ENCODE measurements at regions not wholly inside any gene's neighbourhood (a gene's known extent, or its start where the extent isn't known, plus 50 kb on each side); places are given as distances from the start of the nearest gene placed in this dataset.
"Not testable (repeated sequence)": the region's sequence is repeated elsewhere in the genome, so short reads cannot be mapped to it uniquely, and the experiment has no call there.

DNA sequence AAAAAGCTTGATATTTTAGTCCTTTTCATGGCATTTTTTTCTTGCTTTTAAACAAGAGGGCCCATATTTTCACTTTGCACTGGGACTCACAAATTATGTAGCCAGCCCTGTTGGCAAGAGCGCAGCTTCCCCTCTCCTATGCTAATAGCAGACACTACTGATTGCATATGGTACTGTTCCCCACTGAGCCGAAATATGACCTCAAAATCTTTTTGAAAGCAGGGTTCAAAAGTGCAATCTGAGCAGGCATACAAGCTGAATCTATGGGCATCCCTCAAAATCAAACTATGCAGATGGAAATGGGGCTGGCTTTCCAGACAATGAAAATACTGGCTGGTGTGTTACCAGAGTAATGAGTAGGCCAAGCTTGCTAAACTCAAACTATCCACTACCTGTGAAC is 225.2 kb upstream of the SETMAR start:
- no peak for DNase-seq

DNA sequence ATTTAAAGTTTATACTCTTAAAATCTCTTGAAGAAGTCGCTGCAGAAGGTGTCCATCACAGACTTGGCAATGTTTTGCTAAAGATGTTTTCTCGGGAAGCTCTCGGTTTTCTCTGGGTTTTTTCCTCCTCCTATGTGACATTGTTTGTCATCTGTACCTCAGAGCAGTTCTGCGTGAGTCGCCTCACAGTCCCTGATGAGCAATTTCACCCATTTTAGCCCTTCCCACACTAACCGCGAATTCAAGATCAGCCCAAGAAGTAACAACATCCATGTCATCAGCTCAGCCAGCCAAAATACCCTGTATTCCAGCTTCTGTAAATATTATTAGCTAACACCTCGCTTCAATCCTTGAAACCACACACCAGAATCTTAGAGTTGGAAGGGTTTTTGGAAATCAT is 224.3 kb upstream of the SETMAR start:
- no peak for DNase-seq

DNA sequence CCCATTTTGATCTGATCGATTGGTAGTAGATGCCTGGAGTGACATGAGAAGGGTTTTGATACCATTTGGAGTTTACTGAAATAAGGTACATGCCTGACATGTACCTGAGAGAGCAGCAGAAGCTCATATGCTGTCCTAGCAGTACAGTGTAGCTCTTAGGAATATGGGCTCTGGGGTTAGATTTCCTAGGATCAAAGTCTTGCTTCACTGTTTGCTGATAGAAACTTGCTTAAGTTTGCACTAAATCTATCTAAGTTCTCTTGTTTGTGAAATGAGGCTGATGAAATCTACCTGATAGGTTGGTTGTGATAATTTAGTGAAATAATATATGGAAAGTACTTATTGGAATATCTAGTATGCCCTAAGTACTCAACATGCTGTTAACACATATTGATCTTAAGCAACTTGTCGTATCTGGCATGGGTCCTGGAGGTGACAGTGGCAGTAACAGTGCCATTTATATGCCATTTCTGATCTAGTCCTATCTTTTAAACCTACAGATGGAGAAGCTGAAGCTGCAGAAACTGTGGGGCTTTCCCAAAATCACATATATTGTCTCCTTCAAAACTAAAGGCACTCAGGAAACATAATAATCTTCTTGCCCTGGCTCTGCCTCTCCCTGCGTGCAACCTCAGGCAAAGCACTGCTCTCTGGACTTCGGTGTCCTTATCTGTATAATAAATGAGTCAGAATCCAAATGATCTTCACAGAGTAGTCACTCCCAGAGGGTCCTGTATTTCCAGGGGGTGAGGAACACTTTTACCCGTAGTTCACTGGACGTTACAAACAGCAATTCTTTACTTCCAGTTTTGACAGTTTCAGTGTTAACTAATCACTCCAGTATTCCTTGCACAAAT is 223.6 kb upstream of the SETMAR start:
- no peak for DNase-seq

DNA sequence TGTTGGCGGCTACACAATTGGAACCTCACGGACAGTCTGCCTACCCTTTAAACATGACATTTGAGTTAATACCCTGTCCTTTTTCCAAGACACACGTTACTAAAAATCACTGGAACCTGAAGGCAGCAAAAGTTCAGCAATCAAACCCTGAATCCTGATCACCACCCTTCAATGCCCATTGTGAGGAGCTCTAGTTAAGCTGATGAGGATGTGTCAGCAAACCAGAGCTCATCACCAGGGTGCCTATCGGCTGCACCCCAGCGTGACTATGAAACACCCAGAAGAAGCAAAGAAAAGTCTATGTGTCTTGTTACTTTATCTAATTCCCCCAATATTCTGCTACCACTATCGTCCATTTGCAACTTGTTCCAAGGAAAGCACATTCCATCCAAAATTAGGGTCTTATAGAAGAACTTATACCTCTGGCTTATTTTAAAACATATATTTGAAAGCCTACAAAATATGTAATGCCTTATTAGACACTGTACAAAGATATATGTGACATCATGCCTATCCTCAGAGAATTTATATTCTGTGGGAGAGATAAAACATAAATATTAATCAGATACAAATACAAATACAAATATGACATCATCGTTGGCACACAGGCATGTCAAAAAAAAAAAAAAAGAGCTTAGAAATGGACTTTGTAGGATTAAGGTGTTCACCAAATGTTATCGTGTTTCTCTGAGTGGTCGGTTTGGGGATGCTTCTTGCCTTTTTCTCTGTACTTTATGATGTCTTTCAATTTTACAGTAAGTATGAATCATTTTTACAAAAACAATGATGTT is 219.7 kb upstream of the SETMAR start:
- no peak for DNase-seq

DNA sequence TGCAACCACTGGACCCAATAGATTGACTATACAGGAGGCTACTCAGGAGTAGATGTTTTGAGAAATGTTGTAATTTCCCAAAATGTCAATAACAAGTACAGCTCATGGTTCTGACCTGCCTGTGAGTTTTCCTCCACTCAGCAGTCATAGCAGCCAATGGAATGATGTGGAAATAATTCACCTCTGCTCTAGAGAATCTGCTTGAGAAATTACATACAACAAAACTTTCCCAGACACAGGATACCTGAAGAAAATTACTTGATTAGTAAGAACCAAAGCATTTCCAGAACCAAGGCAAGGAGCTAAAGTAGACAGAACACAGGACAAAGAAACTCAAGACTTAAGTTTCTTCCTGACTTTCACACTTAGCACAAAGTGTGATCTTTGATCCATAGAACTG is 218.9 kb upstream of the SETMAR start:
- no peak for DNase-seq

DNA sequence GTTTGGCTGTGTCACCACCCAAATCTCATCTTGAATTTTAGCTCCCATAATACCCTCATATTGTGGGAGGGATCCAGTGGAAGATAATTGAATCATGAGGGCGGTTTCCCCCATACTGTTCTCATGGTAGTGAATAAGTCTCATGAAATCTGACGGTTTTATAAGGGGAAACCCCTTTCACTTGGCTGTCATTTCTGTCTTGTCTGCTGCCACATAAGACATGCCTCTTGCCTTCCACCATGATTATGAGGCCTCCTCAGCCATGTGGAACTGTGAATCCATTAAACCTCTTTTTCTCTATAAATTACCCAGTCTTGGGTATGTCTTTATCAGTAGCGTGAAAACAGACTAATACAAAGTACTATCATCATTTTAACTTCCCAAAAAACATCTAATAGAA is 216.5 kb upstream of the SETMAR start:
- DNase-seq = not testable (repeated sequence)

DNA sequence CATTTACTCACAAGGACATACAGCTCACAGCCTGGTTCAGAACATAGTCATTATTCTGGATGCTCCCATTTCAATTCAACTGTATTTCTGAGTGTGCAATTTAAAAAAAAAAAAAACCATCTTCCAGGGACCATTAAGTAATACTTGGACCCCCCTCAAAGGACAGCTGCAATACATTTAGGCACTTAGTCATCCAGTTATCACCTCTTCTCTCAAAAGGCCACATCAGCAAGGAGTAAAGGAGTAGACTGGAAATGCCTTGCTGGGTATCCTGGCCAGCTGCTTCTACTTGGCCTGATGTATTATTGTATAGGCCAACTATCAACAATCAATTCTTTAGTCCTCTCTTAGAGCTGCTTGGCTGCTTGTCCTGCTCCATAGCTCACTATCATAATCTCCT is 211.4 kb upstream of the SETMAR start:
- DNase-seq = no peak

DNA sequence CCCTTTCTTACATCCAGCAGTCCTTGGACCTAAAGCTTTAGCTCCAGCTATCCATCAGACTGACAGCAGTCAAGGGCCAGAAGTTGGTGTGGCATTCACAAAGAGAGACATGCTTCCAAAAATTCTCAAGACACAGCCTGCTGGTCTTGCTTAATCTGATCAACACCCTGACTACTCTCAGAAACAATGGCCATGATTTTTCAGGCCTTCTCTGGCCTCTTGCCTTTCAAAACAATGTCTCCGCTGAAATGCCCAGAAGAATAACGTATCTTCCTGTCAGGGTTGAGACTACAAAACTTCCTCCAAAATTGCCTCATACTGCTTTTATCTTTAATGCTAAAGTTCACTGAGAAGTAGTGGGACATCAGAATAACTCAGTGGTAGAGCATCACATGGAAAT is 205.4 kb upstream of the SETMAR start:
- no peak for DNase-seq

DNA sequence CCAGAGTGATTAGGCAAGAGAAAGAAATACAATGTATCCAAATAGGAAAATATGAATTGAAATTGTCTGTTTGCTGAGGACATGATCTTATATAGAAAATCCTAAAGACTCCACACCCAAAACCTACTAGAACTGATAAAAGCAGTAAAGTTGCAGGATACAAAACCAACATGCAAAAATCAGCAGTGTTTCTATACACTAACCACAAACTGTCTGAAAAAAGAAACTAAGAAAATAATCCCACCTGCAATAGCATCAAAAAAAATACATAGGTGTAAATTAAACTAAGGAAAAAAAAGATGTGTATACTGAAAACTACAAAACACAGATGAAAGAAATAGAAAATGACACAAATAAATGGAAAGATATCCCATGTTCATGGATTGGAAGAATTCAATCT is 203.6 kb upstream of the SETMAR start:
- no peak for DNase-seq

DNA sequence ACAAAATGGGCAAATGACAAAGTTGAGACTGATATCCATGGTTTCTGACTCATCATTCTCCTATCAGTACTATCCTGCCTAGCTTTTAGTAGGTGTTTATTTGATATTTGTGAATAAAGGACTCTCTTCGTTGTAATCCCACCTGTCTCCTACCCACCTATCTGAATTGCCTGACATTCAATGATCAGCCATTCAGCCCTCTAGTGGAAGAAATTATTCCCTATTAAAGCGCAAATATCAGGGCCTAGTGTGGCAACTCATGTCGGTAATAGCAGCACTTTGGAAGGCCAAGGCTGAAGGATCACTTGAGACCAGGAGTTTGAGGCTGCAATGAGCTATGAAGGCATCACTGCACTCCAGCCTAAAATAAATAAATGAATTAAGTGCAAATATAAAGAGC is 195.7 kb upstream of the SETMAR start:
- no peak for DNase-seq

DNA sequence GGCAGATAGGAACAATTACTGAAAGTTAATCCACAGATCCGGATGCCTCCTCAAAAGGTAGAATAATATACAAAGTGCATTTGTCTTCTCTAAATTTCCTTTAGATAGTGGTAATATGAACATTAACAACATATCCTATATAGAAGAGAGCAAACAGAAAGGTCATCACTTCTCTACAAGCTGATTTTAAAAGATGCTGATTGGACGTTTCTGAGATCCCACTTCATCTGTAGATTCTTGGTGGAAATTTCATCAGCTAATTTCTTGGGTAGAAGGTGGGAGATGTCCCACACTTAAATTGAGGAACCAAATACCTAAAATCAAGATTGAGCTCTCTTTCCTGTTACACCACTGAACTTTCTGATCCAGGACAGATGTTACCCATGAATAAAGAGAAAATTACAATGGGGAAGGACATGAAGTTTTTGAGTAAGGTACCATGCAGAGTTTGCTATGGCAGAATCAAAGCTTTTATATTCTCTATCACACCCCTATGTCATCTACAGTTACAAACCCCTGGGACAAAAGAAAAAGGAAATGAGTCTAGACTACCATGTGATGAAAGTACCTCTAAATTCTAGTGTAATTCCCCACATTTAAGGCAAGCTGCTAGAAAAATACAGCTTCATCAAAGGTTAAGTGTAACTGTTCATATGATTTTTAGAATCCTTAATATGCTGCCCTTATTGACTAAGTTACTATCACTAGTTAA is 189.2 kb upstream of the SETMAR start:
- DNase-seq = no peak

DNA sequence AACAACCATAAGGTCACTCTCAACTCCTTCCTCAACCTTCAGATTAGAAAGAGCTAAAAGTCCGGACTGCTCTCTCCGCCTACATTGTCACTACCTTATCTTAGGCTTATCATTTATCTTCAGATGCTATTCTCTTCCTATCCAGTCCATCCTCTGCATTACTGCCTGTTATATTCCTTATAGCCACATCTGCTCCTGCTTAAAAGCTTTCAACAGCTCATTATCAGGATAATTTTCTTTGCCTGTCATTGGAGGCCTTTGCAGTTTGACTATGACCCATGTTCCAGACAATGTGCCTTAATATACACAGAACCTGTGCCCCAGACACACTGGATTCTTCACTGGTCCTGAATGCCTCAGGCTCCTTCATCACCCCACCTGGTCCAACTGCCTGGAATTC is 184.1 kb upstream of the SETMAR start:
- DNase-seq = no peak

DNA sequence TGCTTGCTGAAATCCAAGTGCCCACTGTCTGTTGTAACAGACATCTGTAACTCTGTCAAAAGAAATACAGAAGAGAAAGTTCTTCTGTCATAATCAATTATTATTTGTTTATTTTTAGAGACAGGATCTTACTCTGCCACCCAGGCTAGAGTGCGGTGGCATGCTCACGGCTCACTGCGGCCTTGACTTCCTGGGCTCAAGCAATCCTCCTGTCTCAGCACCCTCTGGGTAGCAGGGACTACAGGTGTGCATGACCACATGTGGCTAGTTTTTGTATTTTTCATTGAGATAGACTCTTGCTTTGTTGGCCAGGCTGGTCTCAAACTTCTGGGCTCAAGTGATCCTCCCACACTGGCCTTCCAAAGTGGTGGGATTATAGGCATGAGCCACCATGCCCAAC is 177.6 kb upstream of the SETMAR start:
- no peak for DNase-seq

DNA sequence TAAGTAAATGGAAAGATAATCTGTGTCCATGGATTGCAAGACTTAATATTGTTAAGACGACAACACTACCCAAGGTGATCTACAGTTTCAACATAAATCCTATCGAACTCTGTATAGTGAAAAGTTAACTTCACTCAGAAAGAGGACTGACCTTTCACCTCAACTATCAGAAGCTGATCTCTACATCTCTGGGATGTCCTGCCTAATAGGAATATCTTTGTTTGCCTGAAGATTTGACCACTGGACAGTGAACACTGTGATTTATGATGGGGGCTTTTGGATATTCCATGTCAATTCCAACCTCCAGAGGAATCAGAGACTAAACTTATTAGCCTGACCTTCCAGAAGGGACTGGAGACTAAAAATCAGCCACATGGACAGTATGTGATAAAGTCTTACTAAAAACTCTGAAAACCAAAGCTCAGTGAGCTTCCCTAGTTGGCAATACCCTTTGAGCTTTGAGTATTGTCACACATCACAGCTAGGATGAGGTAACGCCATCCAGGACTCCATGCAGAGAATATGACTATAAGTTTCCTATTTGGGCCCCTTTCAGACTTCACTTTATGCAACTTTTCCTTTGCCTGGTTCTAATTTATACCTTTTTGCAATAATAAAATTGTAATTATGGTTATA is 164.9 kb upstream of the SETMAR start:
- DNase-seq = no peak

DNA sequence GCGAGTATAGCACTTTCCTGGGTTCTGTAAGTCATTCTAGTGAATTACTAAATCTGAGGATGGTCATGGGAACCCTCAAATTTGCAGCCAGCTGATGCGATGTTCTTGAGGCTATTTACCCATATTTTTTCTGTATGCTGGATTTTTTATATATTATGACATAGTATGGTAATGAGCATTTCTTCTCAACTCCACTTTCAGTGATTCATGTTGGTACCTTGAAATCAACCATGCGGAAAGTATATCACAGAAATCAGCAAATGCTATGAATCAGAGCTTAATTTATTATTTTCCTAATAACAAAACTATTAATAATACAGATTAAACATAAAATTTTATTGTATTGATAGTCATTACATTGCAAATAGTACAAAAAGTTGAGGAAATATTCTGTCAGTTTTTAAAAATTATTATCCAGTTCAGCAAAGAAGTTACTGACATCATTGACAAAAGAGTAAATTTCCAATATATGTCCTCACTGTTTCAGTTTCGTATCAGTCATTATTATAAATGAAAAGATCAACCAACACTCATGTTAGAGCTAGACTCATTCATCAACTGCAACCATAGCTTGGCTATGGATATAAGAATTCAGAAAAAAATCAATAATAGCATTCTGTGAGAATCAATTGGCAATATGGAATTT is 164.3 kb upstream of the SETMAR start:
- no peak for DNase-seq

DNA sequence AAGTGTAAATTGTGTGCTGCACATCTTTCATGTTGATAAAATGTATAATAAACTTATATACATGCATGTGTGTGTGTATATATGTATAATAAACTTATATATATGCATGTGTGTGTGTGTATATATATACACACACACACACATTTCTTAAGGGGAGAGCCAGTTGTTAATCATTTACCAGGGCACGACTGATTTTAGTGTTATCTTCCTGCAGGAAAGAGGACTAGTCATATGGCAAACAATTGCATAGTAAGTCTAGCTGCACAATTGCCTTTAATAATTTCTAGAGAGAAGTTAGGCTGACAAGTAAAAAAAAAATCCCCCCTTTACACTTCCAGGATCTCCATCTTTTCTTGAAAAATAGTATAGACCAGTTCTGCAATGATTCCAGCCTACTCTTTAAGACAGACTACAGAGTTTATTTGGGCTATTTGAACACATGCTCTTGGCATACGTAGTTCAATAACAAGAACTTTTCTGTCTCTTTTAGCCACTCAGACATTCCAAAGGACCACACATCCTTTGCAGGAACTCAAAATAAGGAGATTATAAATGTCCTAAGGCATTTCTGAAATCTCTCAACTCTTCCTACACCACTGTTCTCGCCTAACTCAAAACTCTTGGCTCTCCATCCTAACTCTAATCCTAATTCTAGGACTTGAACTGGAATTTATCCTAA is 163.6 kb upstream of the SETMAR start:
- no peak for DNase-seq

DNA sequence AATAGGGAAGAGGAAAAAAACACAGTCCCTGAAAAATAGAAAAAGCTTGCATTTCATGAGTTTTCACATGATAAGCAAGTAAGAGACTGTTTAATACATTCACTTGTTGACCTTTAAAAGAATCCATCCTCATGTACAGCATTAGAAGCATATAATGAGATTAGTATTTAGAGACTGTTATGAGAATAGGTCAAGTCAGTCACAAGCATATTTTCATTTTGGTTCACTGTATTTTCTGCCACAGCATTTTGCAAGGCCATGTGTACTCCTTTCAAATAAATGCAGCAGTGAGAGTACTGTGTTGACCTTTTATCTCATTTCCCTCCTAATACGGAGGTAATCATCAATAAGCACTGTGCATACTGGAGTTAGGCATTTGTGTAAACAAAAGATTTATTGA is 162.2 kb upstream of the SETMAR start:
- DNase-seq = no peak

DNA sequence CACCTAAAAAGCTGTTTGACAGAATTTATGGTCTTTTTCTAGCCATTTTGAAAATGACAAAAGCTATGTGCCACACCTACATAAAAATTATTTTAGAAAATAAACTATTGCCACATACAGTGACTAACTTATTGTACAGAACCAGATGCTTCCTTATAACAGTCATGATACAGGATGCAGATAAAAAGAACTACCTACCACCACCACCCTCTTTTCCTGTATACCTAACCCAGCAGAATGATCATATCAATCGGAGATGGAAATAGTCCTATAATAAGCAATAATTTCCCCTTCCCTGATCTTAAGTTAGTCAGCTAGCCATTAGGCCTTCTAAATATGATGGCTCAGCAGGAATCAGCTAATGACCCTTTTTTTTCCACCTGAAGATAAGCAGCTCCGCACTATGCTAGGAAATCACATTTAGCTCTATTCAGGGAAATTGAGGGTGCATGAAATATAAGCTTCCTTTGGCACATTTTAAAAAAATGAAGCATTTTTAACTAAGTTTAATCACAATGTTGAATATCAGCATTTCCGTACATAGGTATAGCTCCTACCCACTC is 155.5 kb upstream of the SETMAR start:
- no peak for DNase-seq

DNA sequence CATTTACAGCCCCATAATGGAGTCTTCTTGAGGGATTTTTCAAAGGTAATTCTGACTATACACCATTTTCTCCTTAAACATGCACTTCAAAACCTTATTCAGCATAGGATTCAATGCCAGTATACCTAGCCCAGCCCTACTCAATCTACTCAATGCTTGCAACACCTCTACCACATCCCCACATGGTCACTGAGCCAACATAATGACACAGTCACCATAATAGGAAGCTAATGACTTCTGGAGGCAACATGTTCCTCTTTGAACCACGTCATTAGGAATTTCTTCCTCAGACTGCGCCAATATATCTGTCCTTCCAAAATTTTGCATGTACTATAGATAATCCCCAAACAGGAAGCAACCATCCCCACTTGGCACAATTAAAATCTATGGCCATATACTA is 153.9 kb upstream of the SETMAR start:
- DNase-seq = no peak

DNA sequence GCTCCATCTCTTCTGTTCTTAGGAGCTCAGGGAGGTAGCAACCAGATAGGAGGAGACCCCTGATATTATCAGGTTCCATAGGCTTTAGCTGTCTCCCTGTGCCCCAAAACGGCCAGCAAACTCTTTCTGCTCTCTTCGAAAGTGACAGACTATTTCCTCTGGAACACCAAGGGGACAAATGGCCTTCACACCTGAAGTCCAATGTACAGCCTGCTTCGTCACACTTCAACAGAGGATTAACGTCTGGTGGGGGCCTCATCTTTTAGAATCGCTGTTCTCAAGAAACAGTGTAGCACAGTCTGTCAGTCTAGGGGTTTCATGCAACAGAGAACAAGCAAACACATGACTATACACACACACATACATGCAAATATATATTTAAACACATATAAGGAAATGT is 152.4 kb upstream of the SETMAR start:
- no peak for DNase-seq

DNA sequence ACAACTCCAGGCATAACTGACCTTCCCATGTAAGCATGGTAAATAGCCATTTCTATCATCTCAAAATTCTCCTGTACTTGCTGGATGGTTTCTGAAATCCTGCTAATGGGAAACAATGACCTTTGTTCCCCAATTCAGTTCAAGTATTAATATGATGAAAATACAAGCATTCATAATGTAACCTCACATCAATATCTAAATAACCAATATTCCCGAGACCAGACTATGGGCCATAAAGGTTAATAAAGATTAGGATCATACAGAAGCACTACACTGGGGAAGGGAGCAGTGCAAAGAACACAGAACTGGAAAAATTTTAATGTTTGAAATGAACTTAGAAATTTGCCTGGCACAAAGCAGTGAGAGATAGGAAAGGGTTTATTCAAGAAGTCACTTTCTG is 151.3 kb upstream of the SETMAR start:
- no peak for DNase-seq

DNA sequence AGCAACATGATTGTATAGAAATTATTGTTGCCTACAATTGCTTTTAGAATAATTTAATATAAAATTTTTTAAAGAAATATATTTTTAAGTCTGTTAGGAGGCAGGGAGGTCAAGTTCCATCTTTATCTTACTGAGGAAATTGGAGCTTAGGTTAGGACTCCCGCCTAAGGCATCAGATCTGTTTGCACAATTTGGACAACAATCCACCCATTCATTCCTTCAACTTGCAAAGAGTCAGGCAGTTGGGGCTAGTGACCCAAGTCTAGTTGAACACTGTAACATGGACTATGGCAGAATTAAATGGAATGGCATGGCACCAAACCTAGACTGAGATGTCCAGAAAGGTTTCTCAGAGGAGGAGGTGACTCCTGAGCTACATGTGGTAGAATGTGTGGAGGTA is 149.4 kb upstream of the SETMAR start:
- DNase-seq = no peak

Measured in stimulated activated naive CD4-positive, alpha-beta T cell (primary cell).